ENCODE measurements at regions not wholly inside any gene's neighbourhood (a gene's known extent, or its start where the extent isn't known, plus 50 kb on each side); places are given as distances from the start of the nearest gene placed in this dataset.

- no peak for TF ChIP-seq YY1 (IDR thresholded peaks at IDR 0.05; ENCODE audit: insufficient read depth, insufficient read length)
- no peak for TF ChIP-seq SUZ12 (IDR thresholded peaks at IDR 0.05; ENCODE audit: extremely low read depth, insufficient read depth, insufficient read length)
- TF ChIP-seq ZNF274 (IDR thresholded peaks at IDR 0.05; ENCODE audit: low read depth, low read length), result no peak
Measured at GRCh38 chr11:109749476-109749875, 327.5 kb downstream of the C11orf87 start.

All from NT2/D1 (cell line).